NCI-H2196 treated with DMSO at 0.1 percent for 48 hours (cell line): ENCODE measurements at regions not wholly inside any gene's neighbourhood (a gene's known extent, or its start where the extent isn't known, plus 50 kb on each side); places are given as distances from the start of the nearest gene placed in this dataset.
"Not testable (repeated sequence)": the region's sequence is repeated elsewhere in the genome, so short reads cannot be mapped to it uniquely, and the experiment has no call there.

ENCODE experiments used
- DNase-seq: peaks from one replicate; lab custom pipeline; 2025; ENCODE audit not compliant: unreplicated experiment; lab: John Stamatoyannopoulos, UW

- no peak for DNase-seq
These were observed 164.5 kb upstream of the E2F7 start for GRCh38 chr12:77229640-77230442.

- DNase-seq: no peak
These were observed 163.0 kb upstream of the E2F7 start for GRCh38 chr12:77228376-77228775.

- DNase-seq: no peak
These were observed 161.0 kb upstream of the E2F7 start for GRCh38 chr12:77226368-77226767.

- DNase-seq: no peak
These were observed 160.0 kb upstream of the E2F7 start for GRCh38 chr12:77225373-77225772.

GRCh38 chr12:77224346-77224745 lies 159.0 kb upstream of the E2F7 start:
- DNase-seq: no peak

GRCh38 chr12:77222336-77222735 lies 157.0 kb upstream of the E2F7 start:
- DNase-seq: no peak

- DNase-seq: no peak
These were observed 155.2 kb upstream of the E2F7 start for GRCh38 chr12:77220586-77220985.

GRCh38 chr12:77218278-77218677 lies 152.9 kb upstream of the E2F7 start:
- DNase-seq: no peak

- not testable (repeated sequence) for DNase-seq
These were observed 150.8 kb upstream of the E2F7 start for GRCh38 chr12:77216136-77216535.

- no peak for DNase-seq
These were observed 148.8 kb upstream of the E2F7 start for GRCh38 chr12:77214136-77214535.

GRCh38 chr12:77213319-77213718 lies 147.9 kb upstream of the E2F7 start:
- no peak for DNase-seq

GRCh38 chr12:77210724-77211123 lies 145.4 kb upstream of the E2F7 start:
- DNase-seq: no peak

GRCh38 chr12:77204083-77204482 lies 138.7 kb upstream of the E2F7 start:
- no peak for DNase-seq

- DNase-seq: no peak
These were observed 137.2 kb upstream of the E2F7 start for GRCh38 chr12:77202457-77203060.

- DNase-seq: no peak
These were observed 124.6 kb upstream of the E2F7 start for GRCh38 chr12:77189901-77190416.

GRCh38 chr12:77189458-77189857 lies 124.1 kb upstream of the E2F7 start:
- DNase-seq: no peak

- DNase-seq: no peak
These were observed 114.1 kb upstream of the E2F7 start for GRCh38 chr12:77179515-77179914.

GRCh38 chr12:77167801-77168200 lies 102.4 kb upstream of the E2F7 start:
- DNase-seq: no peak

GRCh38 chr12:77166696-77167095 lies 101.3 kb upstream of the E2F7 start:
- DNase-seq: no peak

GRCh38 chr12:77163074-77164038 lies 98.0 kb upstream of the E2F7 start:
- DNase-seq: no peak

GRCh38 chr12:77161944-77162343 lies 96.6 kb upstream of the E2F7 start:
- DNase-seq: no peak
